ENCODE measurements at regions not wholly inside any gene's neighbourhood (a gene's known extent, or its start where the extent isn't known, plus 50 kb on each side); places are given as distances from the start of the nearest gene placed in this dataset.

GRCh38 chr4:43918377-43918776 lies 530.2 kb downstream of the KCTD8 start:
- Histone ChIP-seq H3K27me3 (replicated peaks in 1 of 7) (no peaks in the 10 kb centered on the region), H3K36me3 (no peaks in the 10 kb centered on the region), H3K27ac (no peak overlapping the region), H3K4me3 (no peak overlapping the region), H3K4me1 (no peaks in the 10 kb centered on the region), H3K9me3 (peaks cover 0 to 46% (median 23%) of the 10 kb centered on the region in 8 donors)
- no peak for DNase-seq
- intact Hi-C loops (cut with DNase I; ENCODE audit: low total_unique reads) = no loop called here
- TF ChIP-seq POLR2A (IDR thresholded peaks at IDR 0.05) = no peak
- TF ChIP-seq CTCF (IDR thresholded peaks at IDR 0.05 in 8 of 11, conservative IDR thresholded peaks at IDR 0.05 in 3 of 11) = no peak
- TF ChIP-seq POLR2AphosphoS5 (IDR thresholded peaks at IDR 0.05) = no peak
- 69 to 82% (median 80%) methylated on average over 3 of the region's 3 CpGs for WGBS, 5 donors

GRCh38 chr4:43932448-43932847 lies 516.2 kb downstream of the KCTD8 start:
- H3K4me1 ChIP-seq = no peaks in the 10 kb centered on the region
- intact Hi-C loops (cut with DNase I; ENCODE audit: low total_unique reads) = no loop called here
- TF ChIP-seq POLR2A (IDR thresholded peaks at IDR 0.05) = no peak
- no peak for TF ChIP-seq CTCF (IDR thresholded peaks at IDR 0.05 in 8 of 11, conservative IDR thresholded peaks at IDR 0.05 in 3 of 11)
- TF ChIP-seq POLR2AphosphoS5 (IDR thresholded peaks at IDR 0.05) = no peak
- H3K36me3 ChIP-seq = no peaks in the 10 kb centered on the region
- WGBS, 5 donors = 68 to 91% (median 74%) methylated on average over 2 of the region's 2 CpGs
- no peak overlapping the region for H3K27ac ChIP-seq
- H3K27me3 ChIP-seq (replicated peaks in 1 of 7) = no peaks in the 10 kb centered on the region
- DNase-seq = no peak
- no peaks in the 10 kb centered on the region for H3K9me3 ChIP-seq
- no peak overlapping the region for H3K4me3 ChIP-seq

- H3K4me1 ChIP-seq = no peaks in the 10 kb centered on the region
- H3K4me3 ChIP-seq = no peak overlapping the region
- H3K9me3 ChIP-seq = peaks cover 0 to 5% (median 0%) of the 10 kb centered on the region in 8 donors
- 41 to 68% (median 60%) methylated on average over 1 of the region's 1 CpG for WGBS, 5 donors
- H3K27ac ChIP-seq = no peak overlapping the region
- TF ChIP-seq CTCF (IDR thresholded peaks at IDR 0.05 in 8 of 11, conservative IDR thresholded peaks at IDR 0.05 in 3 of 11) (no peak), POLR2A (IDR thresholded peaks at IDR 0.05) (no peak), POLR2AphosphoS5 (IDR thresholded peaks at IDR 0.05) (no peak)
- no peaks in the 10 kb centered on the region for H3K27me3 ChIP-seq (replicated peaks in 1 of 7)
- no peak for DNase-seq
- intact Hi-C loops (cut with DNase I; ENCODE audit: low total_unique reads) = no loop called here
- H3K36me3 ChIP-seq = no peaks in the 10 kb centered on the region
Observed at GRCh38 chr4:43943998-43944397, 504.6 kb downstream of the KCTD8 start.

- 86 to 100% (median 88%) methylated on average over 1 of the region's 1 CpG for WGBS, 5 donors
Observed at GRCh38 chr4:43959976-43960375, 488.6 kb downstream of the KCTD8 start.

More at GRCh38 chr4:43959976-43960375, 488.6 kb downstream of the KCTD8 start:
- H3K27ac ChIP-seq = no peak overlapping the region
- no peak overlapping the region for H3K4me3 ChIP-seq
- no peak for DNase-seq
- intact Hi-C loops (cut with DNase I; ENCODE audit: low total_unique reads) = no loop called here
- TF ChIP-seq POLR2A (IDR thresholded peaks at IDR 0.05) (no peak), POLR2AphosphoS5 (IDR thresholded peaks at IDR 0.05) (no peak), CTCF (IDR thresholded peaks at IDR 0.05 in 8 of 11, conservative IDR thresholded peaks at IDR 0.05 in 3 of 11) (no peak)
- no peaks in the 10 kb centered on the region for H3K9me3 ChIP-seq
- no peaks in the 10 kb centered on the region for H3K4me1 ChIP-seq
- no peaks in the 10 kb centered on the region for H3K36me3 ChIP-seq
- H3K27me3 ChIP-seq (replicated peaks in 1 of 7) = no peaks in the 10 kb centered on the region
